HG03571 (cell line): ENCODE measurements at regions not wholly inside any gene's neighbourhood (a gene's known extent, or its start where the extent isn't known, plus 50 kb on each side); places are given as distances from the start of the nearest gene placed in this dataset.

Experiments
- ATAC-seq: cut with Tn5 transposase; IDR thresholded peaks from one replicate; pipeline ENCODE4 v1.9.1; 2021; ENCODE audit not compliant: unreplicated experiment

DNA sequence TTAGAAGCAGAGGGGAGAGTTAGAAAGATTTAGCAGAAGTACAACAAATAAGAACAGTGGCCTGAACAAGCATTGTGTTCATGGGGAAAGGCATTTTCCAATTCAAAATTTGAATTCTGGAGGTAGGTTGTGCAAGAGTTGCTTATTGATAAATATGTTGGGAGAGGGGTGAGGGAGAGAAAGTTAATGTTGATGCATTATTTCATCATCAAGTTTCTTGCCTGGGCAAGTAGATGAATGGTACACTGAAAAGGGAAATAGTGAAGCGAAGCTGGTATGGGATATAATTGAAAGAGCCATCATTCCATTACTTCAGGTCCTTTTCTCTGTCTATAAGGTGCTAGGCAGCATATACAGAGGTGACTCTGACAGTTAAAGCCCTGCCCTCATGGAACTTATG lies 288.9 kb upstream of the GBE1 start:
- no peak for ATAC-seq

DNA sequence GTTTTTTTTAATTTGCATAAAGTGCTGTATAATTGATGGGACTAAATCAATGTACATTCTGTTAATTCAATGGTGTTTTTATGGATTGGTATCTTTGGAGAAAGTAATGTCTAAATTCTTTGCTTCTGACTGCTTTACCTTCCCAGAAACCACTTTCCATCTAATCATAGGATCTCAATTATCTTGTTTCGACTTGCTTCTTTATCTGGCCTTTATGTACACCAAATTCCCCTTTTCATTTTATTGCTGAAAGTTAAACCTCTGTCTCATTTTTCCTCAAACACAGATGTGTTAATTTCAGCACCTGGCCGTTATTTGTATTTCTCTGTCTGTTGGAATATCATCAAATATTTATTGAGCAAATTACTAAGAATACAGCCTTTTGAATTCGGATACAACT lies 287.3 kb upstream of the GBE1 start:
- no peak for ATAC-seq

DNA sequence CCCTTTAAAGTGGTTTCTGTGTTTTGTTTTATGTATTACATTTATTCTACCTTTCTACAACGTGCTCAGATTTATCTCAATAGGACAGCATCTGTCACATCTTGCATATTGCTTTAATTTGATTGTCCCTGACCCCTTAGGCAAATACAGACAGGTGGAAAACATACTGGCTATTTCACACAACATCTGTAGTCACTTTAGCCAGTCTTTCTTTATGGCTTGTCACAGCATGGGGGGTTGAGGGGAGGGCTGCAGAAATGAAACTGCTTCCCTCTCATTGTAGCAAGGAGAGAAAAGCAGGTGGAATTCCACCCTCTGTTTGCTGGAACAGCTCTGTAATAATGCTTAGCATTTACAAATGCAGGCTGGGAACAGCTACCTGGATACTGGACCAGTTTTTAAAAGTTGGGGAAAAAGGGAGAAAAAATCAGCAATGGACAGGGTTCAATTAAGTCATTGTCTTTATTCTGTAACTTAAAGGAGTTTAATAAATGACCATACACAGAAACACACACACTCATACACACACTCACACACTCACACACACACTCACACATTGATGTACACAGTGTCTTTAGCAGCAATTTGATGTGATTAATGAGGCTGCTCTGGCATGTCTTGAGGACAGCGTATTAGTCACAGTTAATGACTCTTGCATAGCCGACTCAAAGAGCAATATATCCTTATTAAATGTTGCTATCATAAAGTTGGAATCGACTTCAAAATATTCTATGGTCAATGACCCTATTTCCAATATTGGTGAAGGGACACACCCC lies 283.7 kb upstream of the GBE1 start:
- ATAC-seq: no peak

DNA sequence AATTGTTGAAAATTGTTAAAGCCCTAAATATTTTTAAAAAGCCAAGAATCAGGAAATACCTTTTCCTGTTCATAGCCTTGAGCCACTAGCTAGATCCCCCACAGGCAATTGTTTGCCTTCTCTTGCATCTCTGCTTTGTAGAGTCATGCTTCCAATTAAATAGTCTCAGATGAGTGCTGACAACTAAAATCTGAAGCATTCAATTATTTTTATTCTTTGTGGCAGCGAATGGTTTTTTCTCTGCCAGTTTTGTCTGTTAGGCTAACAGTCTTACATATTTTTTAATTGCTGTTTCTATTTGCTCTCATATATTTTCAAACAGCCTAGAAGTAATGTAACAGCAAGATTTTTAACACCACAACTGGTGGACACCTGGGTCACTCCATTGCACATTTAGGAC lies 277.1 kb upstream of the GBE1 start:
- ATAC-seq: no peak

DNA sequence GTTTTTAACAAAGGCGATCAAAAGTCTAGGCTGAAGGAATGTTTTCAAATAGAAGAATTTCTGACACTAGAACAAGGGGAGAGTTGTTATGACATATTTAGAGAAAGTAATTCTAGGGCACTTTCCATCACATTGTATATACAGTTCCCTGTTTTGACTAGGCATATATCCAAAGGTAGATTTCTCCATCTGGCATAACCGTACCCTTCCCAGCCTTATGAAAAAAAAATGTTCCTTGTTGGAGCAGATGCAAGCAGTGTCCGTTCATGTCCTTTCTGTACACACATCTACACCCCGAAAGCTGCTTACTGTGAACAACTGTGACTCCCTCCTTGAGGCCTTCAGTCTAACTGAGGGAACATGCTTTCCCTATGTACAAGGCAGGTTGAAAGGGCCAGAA lies 271.7 kb upstream of the GBE1 start:
- ATAC-seq: no peak

DNA sequence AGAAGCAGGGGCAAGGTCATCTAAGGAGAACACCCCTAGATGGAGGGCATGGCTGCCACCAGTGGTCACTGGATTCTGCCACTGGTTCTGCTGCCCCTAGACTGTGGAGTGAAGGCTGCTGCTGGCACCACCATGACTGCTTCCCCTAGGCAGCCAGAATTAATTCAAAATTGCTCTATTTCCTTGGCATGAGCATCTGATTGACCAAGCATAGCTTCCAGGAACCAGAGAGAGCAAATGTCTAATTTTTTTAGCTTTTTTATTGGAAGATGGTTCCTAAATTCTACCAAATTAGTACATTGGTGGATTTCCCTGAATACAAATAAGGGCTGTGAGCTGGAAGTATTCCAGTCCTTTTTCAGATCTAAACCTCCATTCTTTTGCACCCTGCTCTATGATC lies 270.2 kb upstream of the GBE1 start:
- no peak for ATAC-seq

DNA sequence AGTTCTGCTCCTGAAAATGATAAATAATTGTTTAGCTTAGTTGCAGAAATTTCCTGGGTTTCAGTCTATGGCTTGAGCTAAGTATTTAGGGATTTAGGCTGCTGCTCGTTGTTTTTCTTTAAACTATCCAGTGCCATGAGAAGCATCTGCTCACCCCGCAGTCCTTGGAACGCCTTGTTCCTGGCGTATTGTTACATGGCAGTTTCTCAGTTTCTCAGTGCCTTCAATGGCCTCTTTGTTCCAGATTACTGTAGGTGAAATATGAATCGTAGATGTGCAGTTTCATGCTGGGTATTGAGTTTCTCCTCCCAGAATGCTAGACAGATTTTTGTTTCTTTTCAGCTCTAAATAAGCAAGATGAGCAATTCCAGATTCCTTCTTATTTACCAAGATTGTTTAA lies 269.5 kb upstream of the GBE1 start:
- no peak for ATAC-seq

DNA sequence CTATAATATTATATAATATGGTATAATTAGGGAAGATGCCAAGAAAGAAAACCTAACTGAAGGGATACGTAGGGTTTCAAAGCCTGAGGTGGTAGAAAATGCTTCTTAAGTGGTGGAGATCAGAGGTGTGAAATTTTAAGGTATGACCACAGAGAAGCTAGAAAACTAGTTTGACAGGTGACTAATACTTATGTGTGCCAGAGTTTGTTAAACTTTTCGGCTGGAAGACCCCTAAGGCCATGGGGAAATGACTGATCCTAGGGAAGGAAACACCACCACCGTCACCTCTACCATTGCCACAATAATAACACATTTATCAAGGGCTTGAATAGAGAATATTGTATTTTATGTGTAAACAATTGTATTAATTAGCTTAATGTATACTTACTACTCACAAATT lies 261.4 kb upstream of the GBE1 start:
- ATAC-seq: no peak

DNA sequence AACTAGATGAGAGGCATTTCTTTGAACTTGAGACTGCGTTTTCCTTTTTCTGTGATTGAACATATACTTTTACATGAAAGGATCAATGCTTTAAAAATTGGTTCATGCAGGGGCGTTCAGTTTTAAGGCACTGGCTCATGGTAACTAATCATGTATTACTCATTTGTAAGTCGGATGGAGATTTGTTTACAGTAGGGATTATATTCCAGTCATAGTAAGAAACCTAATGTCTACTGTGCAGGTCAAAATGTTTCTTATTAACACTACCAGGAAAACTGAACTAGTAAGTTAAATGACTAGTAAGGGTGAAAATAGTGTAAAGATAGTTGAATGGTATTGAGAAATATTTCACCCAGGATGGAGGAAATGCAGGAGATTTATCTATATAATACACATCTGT lies 258.8 kb upstream of the GBE1 start:
- ATAC-seq: no peak

DNA sequence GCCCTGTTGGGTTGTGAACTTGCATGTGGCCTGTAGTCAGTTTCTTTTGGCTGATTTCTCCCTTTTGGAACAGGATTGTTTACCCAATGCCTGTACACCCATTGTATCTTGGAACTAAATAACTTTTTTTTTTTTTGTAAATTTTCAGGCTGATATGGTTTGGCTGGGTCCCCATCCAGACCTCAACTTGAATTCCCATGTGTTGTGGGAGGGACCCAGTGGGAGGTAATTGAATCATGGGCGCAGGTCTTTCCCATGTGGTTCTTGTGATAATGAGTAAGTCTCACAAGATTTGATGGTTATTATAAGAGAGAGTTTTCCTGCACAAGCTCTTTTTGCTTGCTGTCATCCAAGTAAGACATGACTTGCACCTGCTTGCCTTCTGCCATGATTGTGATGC lies 253.8 kb upstream of the GBE1 start:
- ATAC-seq: no peak

DNA sequence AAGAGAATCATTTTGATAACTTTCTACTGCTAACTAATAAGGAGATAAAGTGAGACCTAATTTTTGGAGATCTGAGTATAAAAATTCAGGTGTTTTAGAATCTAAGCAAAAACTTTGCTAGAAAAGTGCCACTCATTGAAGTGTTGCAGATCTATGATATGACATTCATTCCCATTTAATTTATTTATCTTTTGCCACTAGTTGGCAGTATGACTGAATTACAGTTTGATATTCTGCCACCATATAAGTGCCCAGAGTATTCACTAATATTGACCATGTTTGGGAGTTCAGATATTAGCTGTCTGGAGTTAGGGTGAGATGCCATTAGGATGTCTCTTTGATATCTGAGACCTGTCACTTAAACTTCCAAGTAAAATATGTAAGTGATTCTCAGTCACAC lies 251.3 kb upstream of the GBE1 start:
- ATAC-seq: no peak

DNA sequence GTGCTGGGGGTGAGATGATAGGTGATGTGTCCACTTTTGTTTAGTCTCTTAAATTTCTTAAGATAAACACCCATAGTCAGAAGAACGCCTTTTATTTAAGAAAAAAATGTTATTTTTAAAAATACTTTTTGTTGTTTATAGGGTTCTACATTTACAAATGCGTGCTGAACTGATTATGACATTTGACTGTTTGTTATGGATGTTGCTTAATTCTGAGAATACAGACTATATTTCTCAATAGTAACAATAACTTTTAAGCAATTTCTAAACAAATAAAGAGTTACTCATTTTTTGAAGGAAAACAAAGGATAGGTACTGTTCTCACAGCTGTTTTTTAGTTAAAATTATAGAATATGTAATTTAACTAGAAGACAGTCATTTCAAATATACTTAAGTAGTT lies 249.9 kb upstream of the GBE1 start:
- ATAC-seq: no peak

DNA sequence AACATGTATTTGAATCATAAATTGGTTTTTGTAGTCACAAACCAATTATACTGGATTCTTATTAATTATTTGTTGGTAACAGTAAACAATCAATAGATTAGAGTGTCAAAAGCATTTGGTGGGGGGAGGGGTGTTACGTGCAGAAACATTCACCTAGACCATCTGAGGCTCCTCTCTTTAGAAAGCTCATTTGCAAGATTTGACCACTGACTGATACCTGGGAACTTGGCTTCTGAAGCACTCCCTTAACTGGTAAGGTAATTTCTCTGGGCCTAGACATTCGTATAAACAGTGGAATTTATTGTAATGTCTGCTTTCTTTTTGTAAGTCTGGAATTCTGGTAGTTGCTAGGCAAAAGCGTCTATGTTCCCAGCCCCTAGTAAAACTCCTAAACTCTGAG lies 243.8 kb upstream of the GBE1 start:
- no peak for ATAC-seq

DNA sequence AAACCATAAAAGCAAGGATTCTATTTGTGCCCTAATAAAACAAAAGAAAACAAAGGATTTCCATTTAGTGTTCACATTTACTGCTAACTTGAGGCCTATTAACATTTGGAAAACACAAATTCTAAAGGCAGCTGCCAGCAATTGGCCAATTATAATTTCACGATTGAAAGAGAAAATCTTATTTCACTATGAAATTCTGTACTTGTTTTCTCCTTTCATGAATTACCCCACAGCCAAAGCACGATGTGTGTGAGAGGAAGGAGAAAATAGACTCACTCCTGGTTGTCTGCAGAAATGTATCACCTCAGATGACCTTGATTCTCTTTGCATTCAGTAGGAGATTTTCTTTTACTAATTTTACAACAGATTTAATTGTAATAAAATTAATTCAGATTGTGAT lies 242.8 kb upstream of the GBE1 start:
- ATAC-seq: no peak

DNA sequence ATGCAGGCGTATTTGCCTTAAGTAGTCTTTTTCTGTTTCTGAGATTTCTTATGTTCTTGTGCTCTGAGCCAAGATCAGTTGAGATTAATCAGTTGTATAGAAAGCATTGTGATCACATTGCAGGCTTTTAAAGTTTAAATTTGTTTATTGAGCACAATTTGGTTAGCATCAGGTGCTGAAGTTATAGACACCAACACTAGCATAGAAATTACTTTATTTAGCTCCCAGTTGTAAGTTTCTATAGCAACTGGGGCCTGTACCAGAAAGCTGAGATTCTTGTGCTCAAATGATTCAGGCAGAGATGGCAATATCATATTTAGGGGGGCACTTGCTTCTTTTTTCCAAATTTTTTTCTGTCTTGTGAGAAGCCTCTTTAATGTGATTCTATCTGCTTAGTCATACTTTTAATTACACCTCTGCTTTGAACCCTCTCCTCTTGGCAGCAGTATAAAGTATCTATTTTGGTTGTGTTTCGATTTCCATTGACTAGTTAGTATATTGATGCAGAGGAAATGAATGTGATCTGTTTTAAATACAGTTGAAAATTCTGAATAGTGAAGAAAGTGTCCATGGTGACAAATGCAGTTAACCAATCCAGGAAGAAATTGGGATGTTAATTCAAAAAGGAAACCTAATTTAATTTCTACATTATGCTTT lies 241.7 kb upstream of the GBE1 start:
- no peak for ATAC-seq

DNA sequence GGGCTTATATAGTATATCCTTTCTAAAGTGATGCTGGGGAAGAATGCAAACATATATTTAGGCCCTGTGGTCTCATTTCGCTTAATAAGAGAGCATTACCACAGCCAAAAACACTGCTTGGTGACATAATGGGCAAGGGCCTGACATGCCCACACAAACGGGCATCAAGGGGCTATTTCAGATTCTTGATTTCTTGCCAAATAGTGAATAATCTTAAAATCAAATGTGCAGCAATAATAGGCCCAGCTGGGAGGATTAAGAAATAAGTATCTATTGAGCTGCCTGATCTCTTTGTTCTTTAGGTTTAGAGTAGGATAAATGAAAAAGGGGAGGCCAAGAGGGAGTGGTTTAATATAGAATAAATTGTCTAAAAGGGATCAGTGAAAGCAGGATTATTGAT lies 241.0 kb upstream of the GBE1 start:
- ATAC-seq: no peak

DNA sequence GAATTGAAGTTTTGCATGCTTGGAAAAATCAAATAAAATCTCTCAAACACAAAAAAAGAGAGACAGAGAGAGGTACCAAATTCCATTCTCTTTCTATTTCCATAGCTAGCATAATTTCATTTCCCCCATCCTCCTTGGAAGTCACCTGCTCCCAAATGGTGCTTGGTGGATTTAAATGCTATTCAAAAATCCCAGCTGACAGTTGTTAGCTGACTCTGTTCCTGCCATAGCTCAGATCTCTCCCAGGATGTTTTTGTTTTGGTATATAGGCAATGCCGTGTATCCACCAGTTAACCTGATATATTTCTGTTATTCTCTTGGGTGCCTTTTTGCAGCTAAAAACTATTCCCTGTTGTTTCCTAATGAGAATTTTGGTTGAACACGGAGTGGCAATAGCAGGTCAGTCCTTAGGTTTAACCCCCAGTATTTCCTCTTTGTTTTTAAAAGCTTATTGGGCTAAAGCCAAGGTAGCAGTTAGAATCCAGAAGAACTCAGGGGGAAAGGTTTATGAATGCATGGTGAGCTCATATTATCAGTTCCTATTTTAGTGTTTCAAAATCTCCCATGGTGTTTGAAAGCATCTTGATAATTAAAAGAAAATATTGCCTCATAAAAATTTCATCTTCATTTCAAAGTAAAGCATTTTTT lies 240.0 kb upstream of the GBE1 start:
- no peak for ATAC-seq

DNA sequence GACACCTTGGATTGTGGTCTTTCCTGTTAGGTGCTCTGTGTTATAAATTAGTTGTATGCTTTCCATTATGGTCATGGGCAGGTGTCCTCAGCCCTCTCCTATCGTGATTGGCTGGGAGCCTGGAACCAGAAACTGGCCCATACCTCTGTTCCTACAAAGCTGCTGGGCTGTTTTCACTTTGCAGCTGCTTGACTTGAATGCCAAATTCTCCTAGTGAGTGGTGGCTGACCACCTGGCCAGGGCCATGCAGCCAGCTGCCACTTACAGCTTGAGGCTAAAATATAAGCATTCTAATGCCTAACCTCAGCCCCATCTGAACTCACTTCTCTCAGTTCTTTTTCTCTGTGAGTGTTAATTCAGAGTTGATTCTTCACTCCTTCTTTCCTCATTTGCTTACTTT lies 239.3 kb upstream of the GBE1 start:
- ATAC-seq: no peak

DNA sequence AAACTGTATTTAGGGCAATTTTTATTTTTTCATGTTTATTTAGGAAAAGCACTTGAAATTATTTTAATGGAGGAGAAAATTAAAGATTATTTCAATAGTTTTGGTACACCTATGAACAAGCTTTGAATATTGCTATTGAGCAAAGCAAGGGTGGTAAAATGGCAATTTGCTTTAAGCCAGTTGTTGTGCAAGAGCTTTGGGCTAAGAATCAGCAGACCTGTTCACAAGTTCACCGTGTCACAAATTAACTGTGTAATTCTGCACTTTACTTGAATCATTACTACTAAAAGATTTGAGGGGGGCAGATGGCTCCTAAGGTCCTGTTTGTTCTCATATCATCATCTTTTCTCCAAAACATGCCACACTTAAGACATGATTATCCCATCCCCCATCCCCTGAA lies 238.9 kb upstream of the GBE1 start:
- no peak for ATAC-seq

DNA sequence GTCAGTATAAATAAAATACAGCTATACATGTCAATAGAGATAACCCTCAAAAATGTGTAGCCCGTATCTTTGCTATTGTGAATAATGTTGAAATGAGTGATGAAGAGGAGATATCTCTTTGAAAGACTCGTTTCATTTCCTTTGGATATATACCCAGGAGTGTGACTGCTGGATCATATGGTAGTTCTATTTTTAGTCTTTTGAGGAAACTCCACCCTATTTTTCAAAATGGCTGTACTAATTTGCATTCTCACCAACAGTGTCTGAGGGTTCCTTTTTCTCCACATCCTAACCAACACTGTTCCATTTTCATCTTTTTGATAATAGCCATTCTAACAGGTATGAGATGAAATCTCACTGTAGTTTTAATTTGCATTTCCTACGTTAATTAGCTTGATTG lies 237.5 kb upstream of the GBE1 start:
- ATAC-seq: no peak

DNA sequence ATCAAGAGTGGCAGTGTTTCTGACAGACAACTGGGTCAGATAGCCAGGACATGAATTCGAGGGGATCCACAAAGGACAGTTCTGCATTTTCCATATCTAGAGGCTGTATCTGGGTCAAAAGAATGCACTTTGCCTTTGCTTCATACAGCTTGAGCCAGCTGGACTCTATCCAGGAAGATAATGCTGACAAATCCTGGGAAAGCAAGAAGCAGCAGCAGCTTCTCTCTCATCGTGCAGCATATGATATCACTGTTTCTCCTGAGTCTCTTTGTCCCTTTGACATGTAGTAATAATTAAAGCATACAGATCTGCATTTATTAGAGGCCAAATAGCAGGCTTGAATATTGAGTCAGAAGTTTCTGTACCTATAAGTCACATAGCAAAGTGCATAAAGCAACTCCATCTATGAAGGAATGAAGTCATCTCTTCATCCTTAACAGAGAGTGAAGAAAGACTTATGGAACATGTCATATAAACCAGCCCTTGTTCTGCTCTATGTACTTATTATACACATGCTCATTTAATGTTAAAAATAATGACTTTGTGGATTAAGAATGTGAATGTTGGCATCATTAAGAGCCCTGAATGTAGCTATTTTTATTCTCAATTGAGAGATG lies 236.8 kb upstream of the GBE1 start:
- ATAC-seq: no peak

DNA sequence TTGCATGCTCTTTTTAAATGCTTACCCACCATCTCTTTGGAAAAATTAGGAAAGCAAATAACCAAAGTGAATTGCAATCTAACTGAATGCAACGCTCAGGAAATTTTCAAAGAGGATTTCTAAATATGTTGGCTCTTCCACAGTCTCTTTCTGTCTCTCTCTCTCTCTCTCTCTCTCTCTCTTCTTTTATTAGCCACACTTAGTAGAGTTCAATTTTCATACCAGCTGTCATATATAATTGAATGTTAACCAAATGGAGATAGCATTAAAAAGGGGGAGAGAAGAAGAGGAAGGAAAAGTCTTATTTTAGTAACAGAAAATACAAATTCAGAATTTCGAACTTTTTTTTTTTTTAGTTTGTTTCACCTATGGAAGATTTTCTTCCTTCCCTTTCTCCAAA lies 235.9 kb upstream of the GBE1 start:
- ATAC-seq: no peak
